ENCODE measurements at regions not wholly inside any gene's neighbourhood (a gene's known extent, or its start where the extent isn't known, plus 50 kb on each side); places are given as distances from the start of the nearest gene placed in this dataset.

- TF ChIP-seq CTCF (IDR thresholded peaks at IDR 0.05) = no peak
- TF ChIP-seq POLR2A (IDR thresholded peaks at IDR 0.05) = no peak
These were observed 86.0 kb upstream of the CLINT1 start for GRCh38 chr5:157944938-157945337.
